GM12878 (cell line): ENCODE measurements at regions not wholly inside any gene's neighbourhood (a gene's known extent, or its start where the extent isn't known, plus 50 kb on each side); places are given as distances from the start of the nearest gene placed in this dataset.

ENCODE experiments used
- CBX3 ChIP-seq: fragments of 200-600 bp; sonication (generic); IDR thresholded peaks from 2 replicates; pipeline ENCODE4 v1.6.1; 2016; ENCODE audit warnings: low read depth, borderline replicate concordance
- EED ChIP-seq: sonication (generic); IDR thresholded peaks from 2 replicates; pipeline ENCODE4 v1.6.1; 2016; ENCODE audit warnings: antibody characterized with exemption, low read depth
- ELK1 ChIP-seq: IDR thresholded peaks from 2 replicates; pipeline ENCODE4 v1.6.1; 2012; ENCODE audit warnings: low read depth, low read length, improper control_type of control experiment
- IKZF2 ChIP-seq, 2 experiments: fragments of 450-650 bp; IDR thresholded peaks; 2 replicates each; pipeline ENCODE4 v1.6.1; 2017; ENCODE audit warnings: mild to moderate bottlenecking in 2 of 2, moderate library complexity in 2 of 2
- JUNB ChIP-seq: IDR thresholded peaks from 2 replicates; pipeline ENCODE4 v1.6.1; 2016; ENCODE audit warnings: antibody characterized with exemption, mild to moderate bottlenecking
- MXI1 ChIP-seq: fragments of 150-350 bp; IDR thresholded peaks from 2 replicates; pipeline ENCODE4 v1.6.1; 2011; ENCODE audit warnings: low read depth, mild to moderate bottlenecking, inconsistent platforms, low read length, improper control_type of control experiment
- MYC ChIP-seq: IDR thresholded peaks from 2 replicates; pipeline ENCODE4 v1.6.1; 2011; ENCODE audit warnings: mild to moderate bottlenecking, low read length, moderate library complexity, inconsistent platforms; ENCODE audit not compliant: insufficient read depth, insufficient replicate concordance, insufficient read length, severe bottlenecking
- NR2C1 ChIP-seq: fragments of 450-650 bp; IDR thresholded peaks from 2 replicates; pipeline ENCODE4 v1.6.1; 2017; ENCODE audit warnings: antibody characterized with exemption, mild to moderate bottlenecking, moderate library complexity
- POLR2AphosphoS2 ChIP-seq: IDR thresholded peaks from 2 replicates; pipeline ENCODE4 v1.6.1; 2011; ENCODE audit warnings: low read depth, mild to moderate bottlenecking, low read length, improper control_type of control experiment, moderate library complexity
- POU2F2 ChIP-seq: IDR thresholded peaks from 3 replicates; pipeline ENCODE4 v1.6.1; 2011; ENCODE audit warnings: low read depth, mild to moderate bottlenecking, low read length, borderline replicate concordance
- SUPT20H ChIP-seq: IDR thresholded peaks from 2 replicates; pipeline ENCODE4 v1.6.1; 2011; ENCODE audit warnings: low read depth, mild to moderate bottlenecking, low read length, moderate library complexity, borderline replicate concordance; ENCODE audit not compliant: control insufficient read depth
- TCF3 ChIP-seq: IDR thresholded peaks from 2 replicates; pipeline ENCODE4 v1.6.1; 2012; ENCODE audit warnings: low read depth, mild to moderate bottlenecking, low read length, borderline replicate concordance; ENCODE audit not compliant: insufficient read depth
- ZNF592 ChIP-seq: fragments of 450-650 bp; IDR thresholded peaks from 2 replicates; pipeline ENCODE4 v1.6.1; 2017; ENCODE audit warnings: mild to moderate bottlenecking, moderate library complexity

DNA sequence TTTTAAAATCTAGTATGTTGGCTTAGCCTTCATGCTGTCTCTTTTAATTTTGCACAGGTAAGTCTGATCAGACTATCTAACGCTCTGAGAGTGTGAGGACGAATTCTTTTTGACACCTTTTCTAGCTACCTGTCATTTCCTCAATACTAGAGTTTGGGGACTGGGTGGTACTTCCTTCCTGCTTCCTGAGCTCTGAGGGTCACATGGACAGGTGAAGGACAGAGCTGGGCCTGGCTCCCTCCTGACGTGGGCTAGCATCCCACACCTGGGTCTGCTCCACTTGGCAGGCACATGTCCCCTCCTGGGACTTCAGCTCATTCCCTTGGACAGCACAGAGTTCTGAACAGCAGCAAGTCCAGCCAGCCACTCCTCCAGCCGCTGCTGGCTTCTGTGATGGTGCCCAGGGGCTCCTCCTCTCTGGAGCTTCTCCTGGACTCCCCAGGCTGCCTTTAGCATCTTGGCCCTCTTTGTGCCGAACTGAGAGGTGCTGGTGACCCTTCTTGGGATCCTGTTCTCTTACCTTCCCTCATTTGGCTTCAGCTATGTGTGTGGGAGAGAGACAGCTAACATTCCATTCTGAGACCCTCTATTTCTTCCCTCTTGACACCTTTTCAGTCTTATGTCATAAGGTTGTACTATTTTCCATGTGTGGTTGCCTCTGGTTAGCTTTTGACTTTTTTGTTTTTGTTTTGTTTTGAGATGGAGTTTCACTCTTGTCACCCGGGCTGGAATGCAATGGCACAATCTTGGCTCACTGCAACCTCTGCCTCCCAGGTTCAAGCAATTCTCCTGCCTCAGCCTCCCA lies 106.9 kb downstream of the B3GNT2 start (continued):
- TF ChIP-seq MXI1, result no peak
- no peak for TF ChIP-seq ELK1
- TF ChIP-seq SUPT20H, result no peak
- no peak for TF ChIP-seq ZNF592
- no peak for TF ChIP-seq CBX3
- TF ChIP-seq IKZF2 (IDR thresholded peaks at IDR 0.05), result peak; percentile 75 to 76
- TF ChIP-seq POLR2AphosphoS2, result no peak
- no peak for TF ChIP-seq MYC
- no peak for TF ChIP-seq NR2C1
- no peak for TF ChIP-seq POU2F2
- peak; percentile 5; the same call in 1 of the 2 replicates for TF ChIP-seq EED
- TF ChIP-seq TCF3, result no peak
- peak; percentile 28 for TF ChIP-seq JUNB
- TF ChIP-seq, all 136 proteins: peak for 9
